K562 (cell line): ENCODE measurements at regions not wholly inside any gene's neighbourhood (a gene's known extent, or its start where the extent isn't known, plus 50 kb on each side); places are given as distances from the start of the nearest gene placed in this dataset.

Experiments used
- EHMT2 ChIP-seq: fragments of 450-650 bp; IDR thresholded peaks from 2 replicates; pipeline ENCODE4 v1.6.1; 2018; ENCODE audit warnings: antibody characterized with exemption
- GABPA ChIP-seq: fragments of 200-800 bp; sonication (Bioruptor generic); conservative IDR thresholded peaks from 2 replicates; pipeline ENCODE4 v1.6.1; 2016; ENCODE audit warnings: low read depth, missing genetic modification characterization, missing compliant biosample characterization
- HDAC3 ChIP-seq: fragments of 450-650 bp; IDR thresholded peaks from 2 replicates; pipeline ENCODE4 v1.6.1; 2018; ENCODE audit warnings: borderline replicate concordance, mild to moderate bottlenecking, moderate library complexity; ENCODE audit not compliant: partially characterized antibody
- L3MBTL2 ChIP-seq: fragments of 450-650 bp; IDR thresholded peaks from 2 replicates; pipeline ENCODE4 v1.6.1; 2016; ENCODE audit warnings: mild to moderate bottlenecking, moderate library complexity
- NR2C2 ChIP-seq, 2 experiments: fragments of 200-800 bp in 1 of 2; sonication (Bioruptor generic) in 1 of 2; sonication (generic) in 1 of 2; formaldehyde crosslinking in 1 of 2; IDR thresholded peaks; 2 replicates each; pipeline versions ENCODE4 v1.6.1 to v1.8.0; 2016 to 2022; ENCODE audit warnings: mild to moderate bottlenecking in 1 of 2, missing compliant biosample characterization in 1 of 2, missing genetic modification characterization in 1 of 2, missing genetic modification reagents in 1 of 2
- TAF1 ChIP-seq: IDR thresholded peaks from 2 replicates; pipeline ENCODE4 v1.6.1; 2011; ENCODE audit warnings: mild to moderate bottlenecking, low read length, moderate library complexity; ENCODE audit not compliant: insufficient read depth, control insufficient read depth, severe bottlenecking; ENCODE audit errors: extremely low read depth
- ZNF232 ChIP-seq: sonication (generic); formaldehyde crosslinking; IDR thresholded peaks from 2 replicates; pipeline ENCODE4 v1.8.0; 2022; ENCODE audit warnings: mild to moderate bottlenecking, missing genetic modification reagents
- TF ChIP-seq, protein P1 (sequence below): fragments of 250-450 bp; sonication (Bioruptor Pico); IDR thresholded peaks from 2 replicates; pipeline ENCODE4 v1.5.0; 2020; ENCODE audit warnings: mild to moderate bottlenecking, borderline replicate concordance
- TF ChIP-seq, protein P2 (sequence below), 2 experiments: fragments of 450-650 bp; IDR thresholded peaks; 2 replicates each; pipeline ENCODE4 v1.6.1; 2016; ENCODE audit warnings: mild to moderate bottlenecking in 2 of 2, borderline replicate concordance in 1 of 2, low read depth in 1 of 2, moderate library complexity in 1 of 2
- TF ChIP-seq, protein P3 (sequence below): sonication (generic); formaldehyde crosslinking; IDR thresholded peaks from 2 replicates; pipeline ENCODE4 v1.8.1; 2022; ENCODE audit warnings: missing genetic modification reagents
- TF ChIP-seq, protein P4 (sequence below): fragments of 250-450 bp; sonication (Bioruptor Pico); IDR thresholded peaks from 2 replicates; pipeline ENCODE4 v1.4.0; 2020; ENCODE audit warnings: mild to moderate bottlenecking

DNA sequence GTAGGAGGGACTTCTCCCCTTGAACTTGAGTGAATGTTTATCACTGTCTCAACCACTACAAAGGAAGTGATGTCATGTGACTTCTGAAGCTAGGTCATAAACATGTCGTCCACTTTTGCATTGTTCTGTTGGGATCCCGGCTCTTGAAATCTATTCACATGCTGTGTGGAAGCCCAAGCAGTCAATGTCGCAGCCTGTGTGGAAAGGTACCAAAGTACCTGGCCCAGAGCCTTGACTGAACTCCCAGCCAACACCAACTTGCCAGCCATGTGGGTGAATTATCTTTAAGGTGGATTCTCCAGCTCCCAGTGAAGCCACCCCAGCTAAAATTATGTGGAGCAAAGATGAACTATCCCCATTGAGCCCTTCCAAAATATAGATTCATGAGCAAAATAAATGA is 85.0 kb upstream of the USP38 start:
- TF ChIP-seq HDAC3 (no peak), TAF1 (no peak), L3MBTL2 (no peak), EHMT2 (no peak), GABPA (tag) (no peak), NR2C2 (CRISPR knock-in tag; IDR thresholded peaks at IDR 0.05) (no peak), NR2C2 (tag; IDR thresholded peaks at IDR 0.05) (no peak), ZNF232 (CRISPR knock-in tag) (no peak)
- TF ChIP-seq, protein P1, sequence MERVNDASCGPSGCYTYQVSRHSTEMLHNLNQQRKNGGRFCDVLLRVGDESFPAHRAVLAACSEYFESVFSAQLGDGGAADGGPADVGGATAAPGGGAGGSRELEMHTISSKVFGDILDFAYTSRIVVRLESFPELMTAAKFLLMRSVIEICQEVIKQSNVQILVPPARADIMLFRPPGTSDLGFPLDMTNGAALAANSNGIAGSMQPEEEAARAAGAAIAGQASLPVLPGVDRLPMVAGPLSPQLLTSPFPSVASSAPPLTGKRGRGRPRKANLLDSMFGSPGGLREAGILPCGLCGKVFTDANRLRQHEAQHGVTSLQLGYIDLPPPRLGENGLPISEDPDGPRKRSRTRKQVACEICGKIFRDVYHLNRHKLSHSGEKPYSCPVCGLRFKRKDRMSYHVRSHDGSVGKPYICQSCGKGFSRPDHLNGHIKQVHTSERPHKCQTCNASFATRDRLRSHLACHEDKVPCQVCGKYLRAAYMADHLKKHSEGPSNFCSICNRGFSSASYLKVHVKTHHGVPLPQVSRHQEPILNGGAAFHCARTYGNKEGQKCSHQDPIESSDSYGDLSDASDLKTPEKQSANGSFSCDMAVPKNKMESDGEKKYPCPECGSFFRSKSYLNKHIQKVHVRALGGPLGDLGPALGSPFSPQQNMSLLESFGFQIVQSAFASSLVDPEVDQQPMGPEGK (CRISPR knock-in tag) = no peak
- TF ChIP-seq, protein P2, sequence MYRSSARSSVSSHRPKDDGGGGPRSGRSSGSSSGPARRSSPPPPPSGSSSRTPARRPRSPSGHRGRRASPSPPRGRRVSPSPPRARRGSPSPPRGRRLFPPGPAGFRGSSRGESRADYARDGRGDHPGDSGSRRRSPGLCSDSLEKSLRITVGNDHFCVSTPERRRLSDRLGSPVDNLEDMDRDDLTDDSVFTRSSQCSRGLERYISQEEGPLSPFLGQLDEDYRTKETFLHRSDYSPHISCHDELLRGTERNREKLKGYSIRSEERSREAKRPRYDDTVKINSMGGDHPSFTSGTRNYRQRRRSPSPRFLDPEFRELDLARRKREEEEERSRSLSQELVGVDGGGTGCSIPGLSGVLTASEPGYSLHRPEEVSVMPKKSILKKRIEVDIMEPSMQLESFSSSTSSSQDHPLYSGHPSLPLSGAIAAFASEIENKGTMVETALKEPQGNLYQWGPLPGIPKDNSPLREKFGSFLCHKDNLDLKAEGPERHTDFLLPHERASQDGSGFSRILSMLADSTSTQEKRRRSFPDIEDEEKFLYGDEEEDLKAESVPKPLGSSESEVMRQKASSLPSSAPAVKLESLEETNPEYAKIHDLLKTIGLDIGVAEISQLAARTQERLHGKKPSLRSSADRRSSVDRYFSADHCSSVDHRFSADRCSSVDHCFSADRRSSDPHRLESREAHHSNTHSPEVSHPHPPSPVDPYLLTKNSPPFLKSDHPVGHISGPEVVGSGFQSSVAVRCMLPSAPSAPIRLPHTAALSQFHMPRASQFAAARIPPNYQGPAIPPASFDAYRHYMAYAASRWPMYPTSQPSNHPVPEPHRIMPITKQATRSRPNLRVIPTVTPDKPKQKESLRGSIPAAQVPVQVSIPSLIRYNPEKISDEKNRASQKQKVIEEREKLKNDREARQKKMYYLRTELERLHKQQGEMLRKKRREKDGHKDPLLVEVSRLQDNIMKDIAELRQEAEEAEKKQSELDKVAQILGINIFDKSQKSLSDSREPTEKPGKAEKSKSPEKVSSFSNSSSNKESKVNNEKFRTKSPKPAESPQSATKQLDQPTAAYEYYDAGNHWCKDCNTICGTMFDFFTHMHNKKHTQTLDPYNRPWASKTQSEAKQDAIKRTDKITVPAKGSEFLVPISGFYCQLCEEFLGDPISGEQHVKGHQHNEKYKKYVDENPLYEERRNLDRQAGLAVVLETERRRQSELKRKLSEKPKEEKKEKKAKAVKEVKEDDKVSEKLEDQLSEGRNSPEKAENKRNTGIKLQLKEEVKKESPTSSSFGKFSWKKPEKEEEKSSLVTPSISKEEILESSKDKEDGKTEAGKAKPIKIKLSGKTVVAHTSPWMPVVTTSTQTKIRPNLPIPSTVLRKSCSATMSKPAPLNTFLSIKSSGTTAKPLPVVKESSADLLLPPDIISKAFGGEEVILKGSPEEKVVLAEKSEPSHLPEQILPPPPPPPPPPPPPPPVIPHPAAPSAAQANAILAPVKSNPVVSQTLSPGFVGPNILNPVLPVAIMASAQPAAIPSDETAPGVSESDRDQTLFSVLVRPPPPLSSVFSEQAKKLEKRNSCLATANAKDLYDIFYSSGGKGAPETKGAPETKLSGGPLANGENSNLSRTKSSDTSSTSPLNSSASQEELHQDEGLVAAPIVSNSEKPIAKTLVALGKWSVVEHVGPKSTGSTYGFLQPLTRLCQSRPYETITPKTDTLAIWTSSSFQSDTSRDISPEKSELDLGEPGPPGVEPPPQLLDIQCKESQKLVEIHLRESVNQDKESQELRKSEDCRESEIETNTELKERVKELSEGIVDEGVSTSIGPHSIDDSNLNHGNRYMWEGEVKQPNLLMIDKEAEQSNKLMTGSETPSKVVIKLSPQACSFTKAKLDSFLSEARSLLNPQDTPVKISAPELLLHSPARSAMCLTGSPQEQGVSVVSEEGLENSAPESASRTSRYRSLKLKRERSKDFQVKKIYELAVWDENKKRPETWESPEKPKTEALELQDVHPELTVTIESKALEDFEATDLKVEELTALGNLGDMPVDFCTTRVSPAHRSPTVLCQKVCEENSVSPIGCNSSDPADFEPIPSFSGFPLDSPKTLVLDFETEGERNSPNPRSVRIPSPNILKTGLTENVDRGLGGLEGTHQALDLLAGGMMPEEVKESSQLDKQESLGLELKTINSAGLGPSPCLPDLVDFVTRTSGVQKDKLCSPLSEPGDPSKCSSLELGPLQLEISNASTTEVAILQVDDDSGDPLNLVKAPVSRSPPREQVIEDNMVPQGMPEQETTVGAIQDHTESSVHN (IDR thresholded peaks at IDR 0.05; ENCODE audit: borderline replicate concordance in 1 of 2, low read depth in 1 of 2) = no peak
- TF ChIP-seq, protein P3, sequence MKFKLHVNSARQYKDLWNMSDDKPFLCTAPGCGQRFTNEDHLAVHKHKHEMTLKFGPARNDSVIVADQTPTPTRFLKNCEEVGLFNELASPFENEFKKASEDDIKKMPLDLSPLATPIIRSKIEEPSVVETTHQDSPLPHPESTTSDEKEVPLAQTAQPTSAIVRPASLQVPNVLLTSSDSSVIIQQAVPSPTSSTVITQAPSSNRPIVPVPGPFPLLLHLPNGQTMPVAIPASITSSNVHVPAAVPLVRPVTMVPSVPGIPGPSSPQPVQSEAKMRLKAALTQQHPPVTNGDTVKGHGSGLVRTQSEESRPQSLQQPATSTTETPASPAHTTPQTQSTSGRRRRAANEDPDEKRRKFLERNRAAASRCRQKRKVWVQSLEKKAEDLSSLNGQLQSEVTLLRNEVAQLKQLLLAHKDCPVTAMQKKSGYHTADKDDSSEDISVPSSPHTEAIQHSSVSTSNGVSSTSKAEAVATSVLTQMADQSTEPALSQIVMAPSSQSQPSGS (CRISPR knock-in tag) = no peak
- TF ChIP-seq, protein P4, sequence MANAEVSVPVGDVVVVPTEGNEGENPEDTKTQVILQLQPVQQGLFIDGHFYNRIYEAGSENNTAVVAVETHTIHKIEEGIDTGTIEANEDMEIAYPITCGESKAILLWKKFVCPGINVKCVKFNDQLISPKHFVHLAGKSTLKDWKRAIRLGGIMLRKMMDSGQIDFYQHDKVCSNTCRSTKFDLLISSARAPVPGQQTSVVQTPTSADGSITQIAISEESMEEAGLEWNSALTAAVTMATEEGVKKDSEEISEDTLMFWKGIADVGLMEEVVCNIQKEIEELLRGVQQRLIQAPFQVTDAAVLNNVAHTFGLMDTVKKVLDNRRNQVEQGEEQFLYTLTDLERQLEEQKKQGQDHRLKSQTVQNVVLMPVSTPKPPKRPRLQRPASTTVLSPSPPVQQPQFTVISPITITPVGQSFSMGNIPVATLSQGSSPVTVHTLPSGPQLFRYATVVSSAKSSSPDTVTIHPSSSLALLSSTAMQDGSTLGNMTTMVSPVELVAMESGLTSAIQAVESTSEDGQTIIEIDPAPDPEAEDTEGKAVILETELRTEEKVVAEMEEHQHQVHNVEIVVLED (CRISPR knock-in tag) = no peak
